Upper lobe of left lung (tissue), 6 donors: ENCODE measurements at regions not wholly inside any gene's neighbourhood (a gene's known extent, or its start where the extent isn't known, plus 50 kb on each side); places are given as distances from the start of the nearest gene placed in this dataset.

Source experiments
- ATAC-seq, 2 donors: fragments of 200-7000 bp; cut with Tn5 transposase; one replicate each; pipeline ENCODE4 v1.9.1; 2022; ENCODE audit warnings: mild to moderate bottlenecking in 2 of 2, moderate library complexity in 2 of 2; ENCODE audit not compliant: low FRiP score in 2 of 2
- DNase-seq, 2 donors: peaks; one replicate each; pipeline ENCODE4 v3.0.0-alpha.2; 2019 to 2020
- H3K27ac ChIP-seq, 4 donors: fragments of 200-600 bp; sonication (generic); one replicate each; pipeline ENCODE4 v1.5.1; 2016 to 2019
- H3K27me3 ChIP-seq, 4 donors: fragments of 200-600 bp; sonication (generic); one replicate each; pipeline ENCODE4 v1.5.1; 2017 to 2019
- H3K36me3 ChIP-seq, 4 donors: fragments of 200-600 bp; sonication (generic); one replicate each; pipeline ENCODE4 v1.5.1; 2016 to 2019
- H3K4me1 ChIP-seq, 4 donors: fragments of 200-600 bp; sonication (generic); one replicate each; pipeline ENCODE4 v1.5.1; 2018 to 2019
- H3K4me3 ChIP-seq, 4 donors: fragments of 200-600 bp; sonication (generic); one replicate each; pipeline ENCODE4 v1.5.1; 2017 to 2019; ENCODE audit warnings: mild to moderate bottlenecking in 2 of 4, moderate library complexity in 1 of 4
- H3K9me3 ChIP-seq, 4 donors: fragments of 200-600 bp; sonication (generic); one replicate each; pipeline ENCODE4 v1.5.1; 2018 to 2019
- CTCF ChIP-seq, 6 experiments: fragments of 450-650 bp in 4 of 6; fragments of 200-600 bp in 2 of 6; sonication (generic) in 2 of 6; IDR thresholded peaks; one replicate each; pipeline ENCODE4 v1.5.1; 2016 to 2019; ENCODE audit warnings: antibody characterized with exemption in 6 of 6
- EP300 ChIP-seq, 4 donors: sonication (generic); formaldehyde crosslinking; IDR thresholded peaks; one replicate each; pipeline ENCODE4 v1.5.1; 2017; ENCODE audit warnings: antibody characterized with exemption in 4 of 4, control low read depth in 2 of 4
- POLR2A ChIP-seq, 4 donors: fragments of 450-650 bp; IDR thresholded peaks; one replicate each; pipeline ENCODE4 v1.5.1; 2016 to 2017; ENCODE audit warnings: antibody characterized with exemption in 4 of 4, mild to moderate bottlenecking in 2 of 4
- POLR2AphosphoS5 ChIP-seq, 2 donors: sonication (generic); formaldehyde crosslinking; IDR thresholded peaks; one replicate each; pipeline ENCODE4 v1.5.1; 2017; ENCODE audit warnings: antibody characterized with exemption in 2 of 2
- WGBS, 2 donors: methylation state at CpG; one replicate each; pipeline ENCODE4 v1.1.5; 2017 to 2018; 5-methylcytosine and 5-hydroxymethylcytosine counted together
- donor health status: DM: no; HTN: no; CAD: no; lungs with moderate emphysema.
- donor health status: DM: no; HTN: yes; CAD: no; lungs with severe emphysema.

- Histone ChIP-seq H3K9me3 (no peaks in the 10 kb centered on the region), H3K27me3 (no peaks in the 10 kb centered on the region), H3K4me1 (peaks cover under 1 to 11% (median 6%) of the 10 kb centered on the region in 4 donors), H3K4me3 (no peak overlapping the region), H3K27ac (no peak overlapping the region), H3K36me3 (no peaks in the 10 kb centered on the region)
- ATAC-seq (no peak), DNase-seq (no peak)
- WGBS, 2 donors = 91 to 93% methylated on average over 13 of the region's 13 CpGs
- no peak for TF ChIP-seq EP300 (IDR thresholded peaks at IDR 0.05)
- no peak for TF ChIP-seq CTCF (IDR thresholded peaks at IDR 0.05)
- TF ChIP-seq POLR2AphosphoS5 (IDR thresholded peaks at IDR 0.05) = no peak
- TF ChIP-seq POLR2A (IDR thresholded peaks at IDR 0.05) = no peak
These were observed 50.9 kb downstream of the TNP1 start for GRCh38 chr2:216808805-216809425.

- DNase-seq = peak in 1 of 2 donors; percentile 71
- peak in 1 of 2 donors; percentile 13 for ATAC-seq
- 24 to 63% methylated on average over 4 to 7 of the region's 7 CpGs for WGBS, 2 donors
These were observed 52.0 kb downstream of the TNP1 start for GRCh38 chr2:216807857-216808272.

GRCh38 chr2:216804357-216805350 is 55.2 kb downstream of the TNP1 start:
- Histone ChIP-seq H3K4me3 (no peak overlapping the region), H3K36me3 (no peaks in the 10 kb centered on the region), H3K27ac (peak overlapping the region in 1 of 4 donors; percentile 33), H3K4me1 (peaks cover 5 to 11% (median 9%) of the 10 kb centered on the region in 4 donors), H3K27me3 (no peaks in the 10 kb centered on the region), H3K9me3 (no peaks in the 10 kb centered on the region)
- DNase-seq (no peak), ATAC-seq (peak; percentile 5 to 48)
- TF ChIP-seq POLR2AphosphoS5 (IDR thresholded peaks at IDR 0.05) (peak in 1 of 2 donors; percentile 32), EP300 (IDR thresholded peaks at IDR 0.05) (no peak)
- 84 to 86% methylated on average over 10 of the region's 10 CpGs for WGBS, 2 donors

More at GRCh38 chr2:216807857-216808272, 52.0 kb downstream of the TNP1 start:
- Histone ChIP-seq H3K36me3 (no peaks in the 10 kb centered on the region), H3K4me3 (no peak overlapping the region), H3K27me3 (no peaks in the 10 kb centered on the region), H3K27ac (no peak overlapping the region), H3K4me1 (peaks cover 5 to 11% (median 9%) of the 10 kb centered on the region in 4 donors), H3K9me3 (no peaks in the 10 kb centered on the region)
- TF ChIP-seq POLR2A (IDR thresholded peaks at IDR 0.05) (no peak), EP300 (IDR thresholded peaks at IDR 0.05) (no peak), POLR2AphosphoS5 (IDR thresholded peaks at IDR 0.05) (no peak), CTCF (IDR thresholded peaks at IDR 0.05) (no peak)

DNA sequence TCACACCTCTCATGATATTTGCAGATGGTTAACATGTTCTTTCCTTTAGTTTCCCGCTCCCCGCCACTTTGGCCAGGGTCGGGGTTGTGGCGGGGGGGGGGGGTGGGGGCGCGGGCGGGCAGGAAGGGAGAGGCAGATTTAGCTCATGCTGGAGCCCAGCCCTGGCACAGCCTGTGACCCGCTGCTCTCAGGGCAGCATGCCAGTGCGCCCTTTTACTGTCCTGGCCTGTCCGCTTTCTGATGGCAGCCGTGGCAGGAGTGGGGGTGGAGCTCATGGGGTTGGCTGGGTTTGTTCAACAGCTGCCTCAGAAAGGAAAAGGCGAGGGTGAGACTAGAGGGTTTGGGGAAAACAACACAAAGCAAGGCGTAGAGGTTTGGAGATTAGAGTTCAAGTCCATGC is 56.1 kb downstream of the TNP1 start:
- Histone ChIP-seq H3K27ac (peak overlapping the region in 2 of 4 donors; percentile 28 to 54), H3K36me3 (no peaks in the 10 kb centered on the region), H3K9me3 (no peaks in the 10 kb centered on the region), H3K27me3 (no peaks in the 10 kb centered on the region), H3K4me3 (no peak overlapping the region), H3K4me1 (peaks cover 5 to 11% (median 9%) of the 10 kb centered on the region in 4 donors)
- WGBS, 2 donors = 58 to 71% methylated on average over 13 of the region's 13 CpGs
- DNase-seq (peak in 1 of 2 donors; percentile 34), ATAC-seq (no peak)
- TF ChIP-seq CTCF (IDR thresholded peaks at IDR 0.05) = no peak
- peak in 1 of 2 donors; percentile 22 for TF ChIP-seq POLR2AphosphoS5 (IDR thresholded peaks at IDR 0.05)

DNA sequence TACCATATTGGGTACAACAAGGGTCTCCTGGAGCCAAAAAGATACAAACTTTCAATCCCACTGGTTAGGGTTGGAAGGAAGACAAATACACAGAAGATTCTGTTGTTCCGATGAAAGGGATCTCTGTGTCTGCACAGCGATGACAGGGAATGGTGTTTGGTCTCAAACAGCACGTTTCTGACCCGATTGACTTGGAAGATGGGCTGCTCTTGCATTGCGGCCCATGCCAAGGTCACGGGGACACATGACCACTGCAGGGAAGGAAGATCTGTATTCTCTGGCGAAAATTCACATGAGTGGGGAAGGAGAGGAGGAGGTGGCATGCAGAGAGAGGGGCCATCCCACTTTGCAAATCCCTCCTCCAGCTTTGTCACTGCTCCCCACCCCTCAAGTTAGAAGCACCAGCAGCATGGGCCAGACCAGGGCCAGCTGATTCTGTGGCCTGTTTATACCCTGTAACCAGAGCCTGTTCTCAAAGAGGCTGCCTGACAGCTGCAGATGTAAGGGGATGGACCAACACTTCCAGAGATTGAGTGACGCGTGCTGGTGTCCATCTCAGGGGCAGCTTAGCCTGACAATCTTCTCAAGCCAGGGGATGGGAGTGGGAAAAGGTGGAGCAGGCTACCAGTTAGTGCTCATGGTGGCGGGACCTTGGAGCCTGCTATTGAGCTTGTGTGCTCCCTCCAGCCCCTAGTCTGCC is 57.2 kb downstream of the TNP1 start:
- no peak for DNase-seq
- no peaks in the 10 kb centered on the region for H3K27me3 ChIP-seq
- WGBS, 2 donors = 84 to 89% methylated on average over 10 of the region's 10 CpGs
- peaks cover 0 to 11% (median 6%) of the 10 kb centered on the region in 4 donors for H3K4me1 ChIP-seq
- TF ChIP-seq CTCF (IDR thresholded peaks at IDR 0.05) = no peak
- TF ChIP-seq EP300 (IDR thresholded peaks at IDR 0.05) = no peak
- TF ChIP-seq POLR2A (IDR thresholded peaks at IDR 0.05) = no peak
- no peak for TF ChIP-seq POLR2AphosphoS5 (IDR thresholded peaks at IDR 0.05)
- H3K9me3 ChIP-seq = no peaks in the 10 kb centered on the region
- no peaks in the 10 kb centered on the region for H3K36me3 ChIP-seq
- H3K4me3 ChIP-seq = no peak overlapping the region
- peak overlapping the region in 1 of 4 donors; percentile 9 for H3K27ac ChIP-seq
- peak in 1 of 2 donors; percentile 25 for ATAC-seq
